ENCODE measurements at regions not wholly inside any gene's neighbourhood (a gene's known extent, or its start where the extent isn't known, plus 50 kb on each side); places are given as distances from the start of the nearest gene placed in this dataset.

DNA sequence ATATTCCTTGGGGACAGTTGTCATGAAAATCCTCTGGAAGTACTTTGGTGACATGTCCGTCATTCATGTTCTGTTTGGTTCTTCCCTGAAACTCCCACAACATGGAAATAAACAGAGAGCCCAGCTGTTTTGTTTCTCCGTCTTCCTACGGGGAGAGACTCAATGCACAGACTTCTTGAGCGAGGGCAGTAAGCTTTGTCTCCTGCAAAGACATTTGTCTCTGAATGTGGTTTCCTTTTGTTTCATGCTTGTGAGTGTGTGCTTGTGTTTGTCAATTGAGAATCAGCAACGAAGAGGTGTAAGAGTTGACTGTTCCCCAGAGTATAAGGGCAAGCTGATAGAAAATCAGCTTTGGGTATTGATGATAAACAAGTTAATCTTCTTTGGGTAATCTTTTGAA is 643.0 kb upstream of the RBFOX1 start:
- TF ChIP-seq, protein P1, sequence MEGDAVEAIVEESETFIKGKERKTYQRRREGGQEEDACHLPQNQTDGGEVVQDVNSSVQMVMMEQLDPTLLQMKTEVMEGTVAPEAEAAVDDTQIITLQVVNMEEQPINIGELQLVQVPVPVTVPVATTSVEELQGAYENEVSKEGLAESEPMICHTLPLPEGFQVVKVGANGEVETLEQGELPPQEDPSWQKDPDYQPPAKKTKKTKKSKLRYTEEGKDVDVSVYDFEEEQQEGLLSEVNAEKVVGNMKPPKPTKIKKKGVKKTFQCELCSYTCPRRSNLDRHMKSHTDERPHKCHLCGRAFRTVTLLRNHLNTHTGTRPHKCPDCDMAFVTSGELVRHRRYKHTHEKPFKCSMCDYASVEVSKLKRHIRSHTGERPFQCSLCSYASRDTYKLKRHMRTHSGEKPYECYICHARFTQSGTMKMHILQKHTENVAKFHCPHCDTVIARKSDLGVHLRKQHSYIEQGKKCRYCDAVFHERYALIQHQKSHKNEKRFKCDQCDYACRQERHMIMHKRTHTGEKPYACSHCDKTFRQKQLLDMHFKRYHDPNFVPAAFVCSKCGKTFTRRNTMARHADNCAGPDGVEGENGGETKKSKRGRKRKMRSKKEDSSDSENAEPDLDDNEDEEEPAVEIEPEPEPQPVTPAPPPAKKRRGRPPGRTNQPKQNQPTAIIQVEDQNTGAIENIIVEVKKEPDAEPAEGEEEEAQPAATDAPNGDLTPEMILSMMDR (IDR thresholded peaks at IDR 0.05) = no peak
- TF ChIP-seq POLR2A (IDR thresholded peaks at IDR 0.05) = no peak
- no peak for TF ChIP-seq POLR2AphosphoS5 (IDR thresholded peaks at IDR 0.05)
